Hepatocyte (in vitro differentiated cells): ENCODE measurements at regions not wholly inside any gene's neighbourhood (a gene's known extent, or its start where the extent isn't known, plus 50 kb on each side); places are given as distances from the start of the nearest gene placed in this dataset.

Experiments
- CTCF ChIP-seq: fragments of 200-600 bp; sonication (generic); IDR thresholded peaks from 2 replicates; pipeline ENCODE4 v1.5.1; 2016; ENCODE audit warnings: antibody characterized with exemption, mild to moderate bottlenecking; ENCODE audit not compliant: poor library complexity
- EZH2 ChIP-seq: fragments of 200-600 bp; sonication (generic); IDR thresholded peaks from 2 replicates; pipeline ENCODE4 v1.6.1; 2016; ENCODE audit warnings: antibody characterized with exemption, mild to moderate bottlenecking, borderline replicate concordance
- EZH2phosphoT487 ChIP-seq: fragments of 200-600 bp; sonication (generic); IDR thresholded peaks from one replicate; pipeline ENCODE4 v1.6.1; 2018; ENCODE audit warnings: antibody characterized with exemption, mild to moderate bottlenecking, low read depth, moderate library complexity; ENCODE audit not compliant: unreplicated experiment, severe bottlenecking

- TF ChIP-seq CTCF = no peak
- no peak for TF ChIP-seq EZH2
- TF ChIP-seq EZH2phosphoT487 = no peak
These were observed 361.6 kb upstream of the GRM3 start for GRCh38 chr7:86282014-86282682.
